ENCODE measurements at regions not wholly inside any gene's neighbourhood (a gene's known extent, or its start where the extent isn't known, plus 50 kb on each side); places are given as distances from the start of the nearest gene placed in this dataset.

- TF ChIP-seq AR (CRISPR knock-in tag; IDR thresholded peaks at IDR 0.05), result no peak
Observed at GRCh38 chr2:118689456-118689855, 158.0 kb downstream of the EN1 start (continued).

GRCh38 chr2:118689033-118689432, 158.4 kb downstream of the EN1 start:
- ATAC-seq (no peak), DNase-seq (ENCODE audit: low spot score) (no peak)
- no peak for TF ChIP-seq NR2C2 (CRISPR knock-in tag; IDR thresholded peaks at IDR 0.05)
- Mint-ChIP-seq H3K4me3 (no peak overlapping the region), H3K9me3 (peaks cover 5% of the 10 kb centered on the region; the same call in 1 of the 2 replicates), H3K27ac (no peak overlapping the region), H3K4me1 (0 out of 2 replicates have a peak, but pooled peaks cover 3% of the 10 kb centered on the region), H3K36me3 (no peaks in the 10 kb centered on the region), H3K27me3 (ENCODE audit: low read depth) (0 out of 2 replicates have a peak, but pooled peaks cover under 1% of the 10 kb centered on the region)
- ChIA-PET CTCF (no interaction called here), POLR2A (no interaction called here)

GRCh38 chr2:118687698-118688097, 159.8 kb downstream of the EN1 start:
- ATAC-seq (no peak), DNase-seq (ENCODE audit: low spot score) (no peak)
- Mint-ChIP-seq H3K4me1 (0 out of 2 replicates have a peak, but pooled peaks cover 3% of the 10 kb centered on the region), H3K9me3 (peaks cover 5% of the 10 kb centered on the region; the same call in 1 of the 2 replicates), H3K27me3 (ENCODE audit: low read depth) (peaks cover 3% of the 10 kb centered on the region; the same call in 1 of the 2 replicates), H3K36me3 (no peaks in the 10 kb centered on the region), H3K4me3 (no peak overlapping the region), H3K27ac (no peak overlapping the region)
- ChIA-PET POLR2A (interaction anchor here (0.8 kb wide), 1 partner anchor 116 kb away, joined by 3 read pairs; no protein-coding TSS in a partner anchor), CTCF (no interaction called here)
- TF ChIP-seq SMAD3 (CRISPR knock-in tag; IDR thresholded peaks at IDR 0.05; ENCODE audit: borderline replicate concordance), result no peak
- TF ChIP-seq ETV6 (CRISPR knock-in tag; IDR thresholded peaks at IDR 0.05), result no peak
- no peak for TF ChIP-seq USF1 (CRISPR knock-in tag; IDR thresholded peaks at IDR 0.05)
- TF ChIP-seq ATF6 (CRISPR knock-in tag; IDR thresholded peaks at IDR 0.05), result no peak
- no peak for TF ChIP-seq TEAD4 (CRISPR knock-in tag; IDR thresholded peaks at IDR 0.05)
- no peak for TF ChIP-seq TCF7 (CRISPR knock-in tag; IDR thresholded peaks at IDR 0.05; ENCODE audit: low read depth)
- no peak for TF ChIP-seq NFYB (CRISPR knock-in tag; conservative IDR thresholded peaks at IDR 0.05; ENCODE audit: low read depth)
- no peak for TF ChIP-seq ZMAT4 (CRISPR knock-in tag; IDR thresholded peaks at IDR 0.05)
- no peak for TF ChIP-seq ZNF281 (CRISPR knock-in tag; IDR thresholded peaks at IDR 0.05)
- no peak for TF ChIP-seq EMX1 (CRISPR knock-in tag; IDR thresholded peaks at IDR 0.05)
- TF ChIP-seq ELF4 (CRISPR knock-in tag; IDR thresholded peaks at IDR 0.05; ENCODE audit: low read depth), result no peak
- no peak for TF ChIP-seq ZNF512 (CRISPR knock-in tag; IDR thresholded peaks at IDR 0.05; ENCODE audit: borderline replicate concordance)

All from WTC11 (cell line).